Pancreas (tissue), 10 donors: ENCODE measurements at regions not wholly inside any gene's neighbourhood (a gene's known extent, or its start where the extent isn't known, plus 50 kb on each side); places are given as distances from the start of the nearest gene placed in this dataset.

Experiments
- ATAC-seq, 4 donors: fragments of 200-7000 bp; cut with Tn5 transposase; one replicate each; pipeline versions ENCODE4 v1.8.0 to v1.9.1; 2020; ENCODE audit warnings: mild to moderate bottlenecking in 4 of 4, moderate library complexity in 4 of 4
- DNase-seq, 6 donors: peaks; one replicate each; pipeline ENCODE4 v3.0.0-alpha.2; 2020
- FAIRE-seq: peaks from 2 replicates; lab custom pipeline; 2012; peaks lifted over from hg19 to GRCh38; lab: Jason Lieb, UNC
- H3K27ac ChIP-seq, 4 donors: fragments of 200-600 bp; sonication (generic); 1 replicate in 3 of 4; 2 replicates in 1 of 4; pipeline versions ENCODE4 v1.5.0 to v1.8.0; 2020
- H3K27me3 ChIP-seq, 4 donors: fragments of 200-600 bp; one replicate each; pipeline ENCODE4 v1.8.0; 2021
- H3K36me3 ChIP-seq, 3 donors: fragments of 200-600 bp; sonication (generic) in 1 of 3; one replicate each; pipeline versions ENCODE4 v1.5.0 to v1.8.0; 2020 to 2021
- H3K4me1 ChIP-seq, 3 donors: fragments of 200-600 bp; one replicate each; pipeline ENCODE4 v1.8.0; 2021
- H3K4me3 ChIP-seq, 4 donors: fragments of 200-600 bp; sonication (generic) in 2 of 4; one replicate each; pipeline versions ENCODE4 v1.5.0 to v1.8.0; 2020 to 2021
- H3K9me3 ChIP-seq, 4 donors: fragments of 200-600 bp; one replicate each; pipeline ENCODE4 v1.8.0; 2021
- CTCF ChIP-seq, 4 donors: fragments of 200-600 bp; sonication (generic) in 3 of 4; IDR thresholded peaks; one replicate each; pipeline versions ENCODE4 v1.5.0 to v1.8.0; 2021; ENCODE audit warnings: antibody characterized with exemption in 4 of 4
- WGBS, 2 donors: extraction: QIAGEN DNeasy Blood & Tissue Kit; methylation state at CpG; one replicate each; pipeline ENCODE4 v1.1.7; 2013; 5-methylcytosine and 5-hydroxymethylcytosine counted together
- intact Hi-C, 3 donors: fragments of 100-400 bp; cut with DNase I; formaldehyde crosslinking; loops; one replicate each; pipeline versions ENCODE4 v1.11.1 to v1.14.2; 2022
- donor health status: healthy with polysubstance abuse.
- donor health status: DM: no; HTN: no; CAD: no; lungs with moderate emphysema.
- donor health status: DM: no; HTN: no; CAD: no.
- donor health status: control.
- donor health status: control.
- donor health status: Bipolar disorder and iron deficiency.
- donor health status: DM: yes; HTN: yes; CAD: no.
- donor health status: DM: no; HTN: no; CAD: no.
- donor health status: DM: no; HTN: no; CAD: no.
- donor health status: DM: yes; HTN: yes; CAD: no.

- intact Hi-C loops = no loop called here
- no peak for ATAC-seq
- no peak for FAIRE-seq
These were observed 1053.3 kb downstream of the VRK1 start for GRCh38 chr14:97850466-97850865.

GRCh38 chr14:97850886-97851285, 1053.7 kb downstream of the VRK1 start:
- H3K9me3 ChIP-seq = no peaks in the 10 kb centered on the region
- H3K27ac ChIP-seq = no peak overlapping the region
- no peak for DNase-seq
- H3K4me3 ChIP-seq = no peak overlapping the region
- no peak for FAIRE-seq
- no peaks in the 10 kb centered on the region for H3K4me1 ChIP-seq
- no peaks in the 10 kb centered on the region for H3K36me3 ChIP-seq
- H3K27me3 ChIP-seq = peaks cover 0 to 10% (median 0%) of the 10 kb centered on the region in 4 donors
- no peak for ATAC-seq
- 65 to 72% methylated on average over 6 of the region's 6 CpGs for WGBS, 2 donors
- intact Hi-C loops = no loop called here
- TF ChIP-seq CTCF (IDR thresholded peaks at IDR 0.05) = no peak

More at GRCh38 chr14:97850466-97850865, 1053.3 kb downstream of the VRK1 start:
- DNase-seq = no peak
- Histone ChIP-seq H3K27me3 (peaks cover 0 to 6% (median 0%) of the 10 kb centered on the region in 4 donors), H3K4me1 (no peaks in the 10 kb centered on the region), H3K4me3 (no peak overlapping the region), H3K36me3 (no peaks in the 10 kb centered on the region), H3K9me3 (no peaks in the 10 kb centered on the region), H3K27ac (no peak overlapping the region)
- TF ChIP-seq CTCF (IDR thresholded peaks at IDR 0.05) = no peak
- 46 to 57% methylated on average over 2 of the region's 2 CpGs for WGBS, 2 donors

- Histone ChIP-seq H3K9me3 (no peaks in the 10 kb centered on the region), H3K27ac (no peak overlapping the region), H3K4me3 (no peak overlapping the region), H3K27me3 (peaks cover 0 to 10% (median 0%) of the 10 kb centered on the region in 4 donors), H3K4me1 (no peaks in the 10 kb centered on the region), H3K36me3 (no peaks in the 10 kb centered on the region)
- no peak for DNase-seq
- intact Hi-C loops = no loop called here
- WGBS, 2 donors = 26 to 32% methylated on average over 15 of the region's 15 CpGs
- no peak for TF ChIP-seq CTCF (IDR thresholded peaks at IDR 0.05)
- FAIRE-seq = no peak
- ATAC-seq = no peak
These were observed 1054.3 kb downstream of the VRK1 start for GRCh38 chr14:97851428-97851995.

- no peak for FAIRE-seq
- no peak for DNase-seq
- Histone ChIP-seq H3K27ac (no peak overlapping the region), H3K27me3 (peaks cover 0 to 19% (median 0%) of the 10 kb centered on the region in 4 donors), H3K36me3 (no peaks in the 10 kb centered on the region), H3K9me3 (no peaks in the 10 kb centered on the region), H3K4me3 (no peak overlapping the region), H3K4me1 (no peaks in the 10 kb centered on the region)
- intact Hi-C loops = no loop called here
- no peak for TF ChIP-seq CTCF (IDR thresholded peaks at IDR 0.05)
- WGBS, 2 donors = 39 to 43% methylated on average over 9 of the region's 9 CpGs
- ATAC-seq = no peak
These were observed 1057.7 kb downstream of the VRK1 start for GRCh38 chr14:97854918-97855317.

- 43 to 49% methylated on average over 2 of the region's 2 CpGs for WGBS, 2 donors
- no peak overlapping the region for H3K4me3 ChIP-seq
- intact Hi-C loops = no loop called here
- FAIRE-seq (no peak), ATAC-seq (no peak), DNase-seq (no peak)
- H3K27me3 ChIP-seq = peaks cover 0 to 9% (median 0%) of the 10 kb centered on the region in 4 donors
- H3K9me3 ChIP-seq = no peaks in the 10 kb centered on the region
- H3K4me1 ChIP-seq = no peaks in the 10 kb centered on the region
- H3K36me3 ChIP-seq = no peaks in the 10 kb centered on the region
- H3K27ac ChIP-seq = no peak overlapping the region
- no peak for TF ChIP-seq CTCF (IDR thresholded peaks at IDR 0.05)
These were observed 1069.0 kb downstream of the VRK1 start for GRCh38 chr14:97866195-97866594.
